H1 (cell line): ENCODE measurements at regions not wholly inside any gene's neighbourhood (a gene's known extent, or its start where the extent isn't known, plus 50 kb on each side); places are given as distances from the start of the nearest gene placed in this dataset.

Source experiments
- CTCF ChIA-PET: fragments of 300-600 bp; sonication (Branson Sonifier 250); formaldehyde crosslinking; loops from one replicate; lab custom pipeline; 2021; ENCODE audit not compliant: partially characterized antibody; lab: Charles Lee
- POLR2A ChIA-PET: fragments of 300-600 bp; sonication (Branson Sonifier 250); formaldehyde crosslinking; loops from one replicate; lab custom pipeline; 2021; ENCODE audit warnings: inconsistent platforms; ENCODE audit not compliant: partially characterized antibody; lab: Charles Lee
- DNase-seq, 2 experiments: peaks; one replicate each; pipeline versions ENCODE4 v3.0.0 to v3.0.0-alpha.2; 2010 to 2022; ENCODE audit warnings: low spot score in 2 of 2, low read depth in 1 of 2, mixed read lengths in 1 of 2
- FAIRE-seq: peaks from 2 replicates; lab custom pipeline; 2011; peaks lifted over from hg19 to GRCh38; lab: Jason Lieb, UNC
- H2AFZ ChIP-seq: 2 replicates; pipeline ENCODE4 v1.8.1; 2012; ENCODE audit warnings: low read length, inconsistent platforms
- H2AK5ac ChIP-seq: 2 replicates; pipeline ENCODE4 v1.6.1; 2013; ENCODE audit warnings: low read depth, low read length
- H2BK120ac ChIP-seq: replicated peaks from 2 replicates; pipeline ENCODE3; 2013; ENCODE audit warnings: low read depth, low read length, inconsistent platforms
- H2BK12ac ChIP-seq: 2 replicates; pipeline ENCODE4 v1.6.1; 2013; ENCODE audit warnings: low read depth, low read length
- H2BK15ac ChIP-seq: 2 replicates; pipeline ENCODE4 v1.6.1; 2013; ENCODE audit warnings: low read length
- H2BK20ac ChIP-seq: 2 replicates; pipeline ENCODE4 v1.6.1; 2013; ENCODE audit warnings: low read length
- H2BK5ac ChIP-seq: 2 replicates; pipeline ENCODE4 v1.6.1; 2013; ENCODE audit warnings: low read depth, low read length
- H3K14ac ChIP-seq: 2 replicates; pipeline ENCODE4 v1.6.1; 2013; ENCODE audit warnings: inconsistent platforms; ENCODE audit not compliant: insufficient read length
- H3K18ac ChIP-seq: 2 replicates; pipeline ENCODE4 v1.6.1; 2013; ENCODE audit warnings: low read length; ENCODE audit errors: extremely low read depth
- H3K23ac ChIP-seq: 2 replicates; pipeline ENCODE4 v1.6.1; 2013; ENCODE audit warnings: inconsistent platforms; ENCODE audit not compliant: insufficient read length
- H3K23me2 ChIP-seq: 2 replicates; pipeline ENCODE4 v1.6.1; 2013; ENCODE audit warnings: low read depth, low read length
- H3K27ac ChIP-seq: 2 replicates; pipeline ENCODE4 v1.6.1; 2011; ENCODE audit warnings: low read depth, low read length, inconsistent platforms
- H3K27me3 ChIP-seq, 4 experiments: replicated peaks in 1 of 4; 1 replicate in 1 of 4; 2 replicates in 3 of 4; pipeline versions ENCODE4 v1.6.1 to v1.8.1; 2011 to 2013; ENCODE audit warnings: low read length in 3 of 4, mild to moderate bottlenecking in 3 of 4, inconsistent platforms in 2 of 4, mixed read lengths in 2 of 4, moderate library complexity in 1 of 4; ENCODE audit not compliant: control insufficient read depth in 3 of 4, insufficient read depth in 3 of 4; ENCODE audit errors: extremely low read depth in 1 of 4
- H3K36me3 ChIP-seq, 4 experiments: 2 replicates each; pipeline versions ENCODE4 v1.6.1 to v1.8.1; 2011 to 2013; ENCODE audit warnings: mild to moderate bottlenecking in 4 of 4, low read length in 3 of 4, moderate library complexity in 2 of 4, control low read depth in 1 of 4, inconsistent platforms in 1 of 4; ENCODE audit not compliant: insufficient read depth in 4 of 4, control insufficient read depth in 2 of 4
- H3K4ac ChIP-seq: replicated peaks from 2 replicates; pipeline ENCODE3; 2013; ENCODE audit warnings: low read length, low read depth, mixed read lengths, inconsistent platforms; ENCODE audit not compliant: insufficient read length
- H3K4me1 ChIP-seq, 4 experiments: replicated peaks in 1 of 4; 1 replicate in 1 of 4; 2 replicates in 3 of 4; pipeline versions ENCODE4 v1.6.1 to v1.8.1; 2011 to 2013; ENCODE audit warnings: low read length in 3 of 4, inconsistent platforms in 2 of 4, mixed read lengths in 1 of 4; ENCODE audit not compliant: insufficient read depth in 4 of 4, control insufficient read depth in 3 of 4
- H3K4me2 ChIP-seq, 2 experiments: 2 replicates each; pipeline versions ENCODE4 v1.6.1 to v1.8.1; 2011 to 2013; ENCODE audit warnings: low read depth in 2 of 2, low read length in 2 of 2, control low read depth in 1 of 2, inconsistent platforms in 1 of 2, mild to moderate bottlenecking in 1 of 2; ENCODE audit not compliant: insufficient read depth in 1 of 2
- H3K4me3 ChIP-seq, 4 experiments: fragments of 200-600, 300-600 bp in 1 of 4; sonication (generic), shearing (Covaris generic), sonication (Bioruptor Twin) in 1 of 4; 2 replicates each; pipeline versions ENCODE4 v1.5.1 to v1.8.1; 2011 to 2016; ENCODE audit warnings: low read length in 4 of 4, low read depth in 3 of 4, control low read depth in 2 of 4, inconsistent platforms in 2 of 4, mild to moderate bottlenecking in 2 of 4, mixed read lengths in 1 of 4, moderate library complexity in 1 of 4; ENCODE audit not compliant: insufficient read depth in 2 of 4; ENCODE audit errors: extremely low read depth in 1 of 4
- H3K56ac ChIP-seq: replicated peaks from 2 replicates; pipeline ENCODE3; 2013; ENCODE audit warnings: low read depth, mild to moderate bottlenecking, mixed read lengths, low read length, inconsistent platforms; ENCODE audit not compliant: insufficient read length
- H3K79me1 ChIP-seq: 2 replicates; pipeline ENCODE4 v1.6.1; 2013; ENCODE audit warnings: low read depth, low read length, control low read depth
- H3K79me2 ChIP-seq, 2 experiments: 2 replicates each; pipeline versions ENCODE4 v1.6.1 to v1.8.1; 2012 to 2013; ENCODE audit warnings: low read length in 2 of 2, mild to moderate bottlenecking in 2 of 2, inconsistent platforms in 1 of 2; ENCODE audit not compliant: insufficient read depth in 2 of 2, control insufficient read depth in 1 of 2
- H3K9ac ChIP-seq, 4 experiments: replicated peaks in 1 of 4; 1 replicate in 1 of 4; 2 replicates in 3 of 4; pipeline versions ENCODE4 v1.6.1 to v1.8.1; 2011 to 2013; ENCODE audit warnings: low read depth in 3 of 4, low read length in 3 of 4, control low read depth in 2 of 4, mild to moderate bottlenecking in 2 of 4, moderate library complexity in 2 of 4, inconsistent platforms in 1 of 4; ENCODE audit errors: extremely low read depth in 1 of 4
- H3K9me3 ChIP-seq, 2 experiments: 2 replicates each; pipeline versions ENCODE4 v1.6.1 to v1.8.1; 2012 to 2013; ENCODE audit warnings: mild to moderate bottlenecking in 2 of 2, moderate library complexity in 2 of 2, control low read depth in 1 of 2, inconsistent platforms in 1 of 2, low read depth in 1 of 2, low read length in 1 of 2, mixed read lengths in 1 of 2; ENCODE audit not compliant: insufficient read depth in 2 of 2
- H4K20me1 ChIP-seq, 2 experiments: replicated peaks in 1 of 2; 2 replicates each; pipeline versions ENCODE3 to v1.8.1; 2011 to 2013; ENCODE audit warnings: inconsistent platforms in 2 of 2, low read length in 2 of 2, mild to moderate bottlenecking in 1 of 2; ENCODE audit not compliant: insufficient read depth in 2 of 2, control insufficient read depth in 1 of 2
- H4K5ac ChIP-seq: 2 replicates; pipeline ENCODE4 v1.6.1; 2013; ENCODE audit warnings: low read length, low read depth, mixed read lengths, inconsistent platforms; ENCODE audit not compliant: insufficient read length
- H4K8ac ChIP-seq: 2 replicates; pipeline ENCODE4 v1.8.0; 2013; ENCODE audit warnings: mild to moderate bottlenecking, moderate library complexity, low read length, inconsistent platforms; ENCODE audit not compliant: insufficient read depth; ENCODE audit errors: extremely low read depth
- H4K91ac ChIP-seq: replicated peaks from 2 replicates; pipeline ENCODE3; 2013; ENCODE audit warnings: low read length, mixed read lengths, inconsistent platforms; ENCODE audit not compliant: insufficient read length
- BACH1 ChIP-seq: IDR thresholded peaks from 2 replicates; pipeline ENCODE4 v1.6.1; 2012; ENCODE audit warnings: low read length, improper control_type of control experiment
- CREB1 ChIP-seq: IDR thresholded peaks from 2 replicates; pipeline ENCODE4 v1.6.1; 2012; ENCODE audit warnings: inconsistent platforms
- GTF2F1 ChIP-seq: IDR thresholded peaks from 2 replicates; pipeline ENCODE4 v1.6.1; 2012; ENCODE audit warnings: low read depth, low read length, improper control_type of control experiment, borderline replicate concordance
- SIRT6 ChIP-seq: IDR thresholded peaks from one replicate; pipeline ENCODE4 v1.7.1; 2012; ENCODE audit warnings: low read length, inconsistent platforms
- TBP ChIP-seq: IDR thresholded peaks from 2 replicates; pipeline ENCODE4 v1.6.1; 2011; ENCODE audit warnings: low read depth, low read length, improper control_type of control experiment
- WGBS, 2 experiments: shearing (Covaris generic) in 1 of 2; methylation state at CpG; one replicate each; pipeline versions ENCODE4 v1.1.6 to v1.1.7; 2013 to 2015; ENCODE audit warnings: low lambda C conversion rate in 2 of 2, mixed read lengths in 2 of 2, inconsistent platforms in 1 of 2, low coverage in 1 of 2, missing lambda C conversion rate in 1 of 2; ENCODE audit not compliant: insufficient replicate concordance in 2 of 2, insufficient coverage in 1 of 2, insufficient read length in 1 of 2; ENCODE audit errors: extremely low coverage in 1 of 2, missing lambda C conversion rate in 1 of 2; 5-methylcytosine and 5-hydroxymethylcytosine counted together

DNA sequence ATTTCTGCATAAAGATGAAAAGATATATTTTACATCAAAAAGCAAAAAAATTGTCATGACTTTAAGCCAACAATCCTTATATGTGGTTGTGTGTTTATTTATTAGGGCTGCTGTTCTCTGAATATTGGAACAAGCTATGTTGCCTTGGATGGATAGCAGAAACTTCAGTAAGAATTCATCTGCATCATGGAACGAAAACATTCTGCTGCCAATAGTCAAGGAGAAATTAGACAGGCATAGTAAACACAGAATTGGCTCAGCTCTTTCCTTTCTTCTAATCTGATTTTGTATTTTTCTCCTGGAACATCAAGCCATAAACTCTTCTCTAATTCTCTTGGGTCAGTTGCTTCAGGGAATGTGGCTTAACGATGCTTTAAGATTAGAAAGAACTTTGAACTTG is 1257.0 kb downstream of the NLGN4X start:
- DNase-seq (no peak), FAIRE-seq (no peak)
- H2BK12ac ChIP-seq, result no peak overlapping the region
- no peak overlapping the region for H3K23ac ChIP-seq
- ChIA-PET POLR2A (no interaction called here), CTCF (no interaction called here)
- H3K36me3 ChIP-seq, result no peaks in the 10 kb centered on the region
- no peak overlapping the region for H4K5ac ChIP-seq
- H3K79me1 ChIP-seq, result no peaks in the 10 kb centered on the region
- no peak overlapping the region for H4K8ac ChIP-seq
- H4K91ac ChIP-seq, result no peak overlapping the region
- H4K20me1 ChIP-seq, result no peaks in the 10 kb centered on the region
- H2AFZ ChIP-seq, result no peak overlapping the region
- H3K9me3 ChIP-seq, result no peaks in the 10 kb centered on the region
- H3K27ac ChIP-seq, result no peak overlapping the region
- H2BK15ac ChIP-seq, result no peak overlapping the region
- H3K9ac ChIP-seq, result no peak overlapping the region
- peaks cover 2% of the 10 kb centered on the region; the same call in 1 of the 2 replicates for H3K23me2 ChIP-seq
- H3K4me2 ChIP-seq, result no peak overlapping the region
- H2BK5ac ChIP-seq, result no peak overlapping the region
- H2BK120ac ChIP-seq, result no peak overlapping the region
- no peak overlapping the region for H3K4me3 ChIP-seq
- TF ChIP-seq SIRT6, result no peak
- no peak for TF ChIP-seq GTF2F1
- TF ChIP-seq BACH1, result no peak
- TF ChIP-seq TBP, result no peak
- TF ChIP-seq CREB1, result no peak
- no peak overlapping the region for H3K56ac ChIP-seq
- no peak overlapping the region for H2BK20ac ChIP-seq
- WGBS, 2 experiments, result 96% methylated on average over 2 of the region's 2 CpGs; no CpG with 5 or more reads in 1 of the 2 experiments
- H3K18ac ChIP-seq, result no peak overlapping the region
- no peaks in the 10 kb centered on the region for H3K27me3 ChIP-seq
- no peak overlapping the region for H2AK5ac ChIP-seq
- H3K14ac ChIP-seq, result no peak overlapping the region
- no peaks in the 10 kb centered on the region for H3K4me1 ChIP-seq
- no peak overlapping the region for H3K4ac ChIP-seq
- H3K79me2 ChIP-seq, result no peaks in the 10 kb centered on the region
